ENCODE measurements at regions not wholly inside any gene's neighbourhood (a gene's known extent, or its start where the extent isn't known, plus 50 kb on each side); places are given as distances from the start of the nearest gene placed in this dataset.

GRCh38 chr4:116389139-116389538 is 696.2 kb downstream of the TRAM1L1 start:
- Histone ChIP-seq H3K23ac (ENCODE audit: insufficient read length, low read depth, low read length) (no peak overlapping the region), H3K4ac (ENCODE audit: low read depth, low read length) (no peak overlapping the region), H3K18ac (ENCODE audit: insufficient read length, low read depth, low read length) (no peak overlapping the region), H4K5ac (ENCODE audit: insufficient read length, low read depth, low read length) (no peak overlapping the region), H2BK15ac (ENCODE audit: low read depth, low read length) (no peak overlapping the region), H3K9ac (ENCODE audit: extremely low read depth, insufficient read length, low read length) (no peak overlapping the region), H2BK120ac (ENCODE audit: low read depth, low read length, poor library complexity, severe bottlenecking) (no peak overlapping the region), H2BK20ac (ENCODE audit: low read depth, low read length, poor library complexity, severe bottlenecking) (no peak overlapping the region), H4K8ac (replicated peaks; ENCODE audit: insufficient read length, low read depth, low read length) (no peak overlapping the region), H3K4me1 (ENCODE audit: insufficient read depth, low read length) (no peaks in the 10 kb centered on the region), H3K27ac (ENCODE audit: insufficient read length, low read depth, low read length) (no peak overlapping the region), H2AK5ac (ENCODE audit: insufficient read length, low read length) (no peak overlapping the region), H3K27me3 (ENCODE audit: insufficient read depth, low read length) (no peaks in the 10 kb centered on the region), H2BK12ac (ENCODE audit: insufficient read length, low read depth, low read length) (no peak overlapping the region), H3K23me2 (ENCODE audit: insufficient read length, low read depth, low read length, poor library complexity, severe bottlenecking) (no peaks in the 10 kb centered on the region), H3K79me2 (ENCODE audit: insufficient read depth, low read length) (no peaks in the 10 kb centered on the region), H2BK5ac (ENCODE audit: insufficient read length, low read length) (no peak overlapping the region), H4K20me1 (ENCODE audit: control insufficient read depth, insufficient read depth, insufficient read length) (no peaks in the 10 kb centered on the region), H3K4me2 (ENCODE audit: insufficient read depth, insufficient read length, low read length) (no peak overlapping the region), H3K9me3 (ENCODE audit: control insufficient read depth, low read depth, low read length) (no peaks in the 10 kb centered on the region), H3K14ac (ENCODE audit: insufficient read depth, low read length) (no peak overlapping the region), H3T11ph (ENCODE audit: low read length) (no peak overlapping the region), H2AFZ (ENCODE audit: low read length) (no peak overlapping the region), H3K79me1 (ENCODE audit: insufficient read depth, low read depth, low read length, poor library complexity, severe bottlenecking) (no peaks in the 10 kb centered on the region), H4K91ac (ENCODE audit: insufficient read length, low read depth, low read length) (no peak overlapping the region), H3K56ac (ENCODE audit: insufficient read length, low read depth, low read length) (no peak overlapping the region)
- Mint-ChIP-seq H3K27me3 (ENCODE audit: low read depth) (no peaks in the 10 kb centered on the region), H3K9me3 (no peaks in the 10 kb centered on the region), H3K4me3 (no peak overlapping the region), H3K27ac (no peak overlapping the region), H3K36me3 (ENCODE audit: insufficient read depth in 1 of 3, low read depth in 3 of 3) (no peaks in the 10 kb centered on the region), H3K4me1 (peaks cover 5 to 6% of the 10 kb centered on the region in 2 experiments; a peak in 2 of 4 replicates)
- no peak for TF ChIP-seq CTCF (conservative IDR thresholded peaks at IDR 0.05)
- no peak for DNase-seq
- WGBS (ENCODE audit: extremely low coverage, insufficient read length, low lambda C conversion rate) = no CpG with 5 or more reads among the region's 2 CpGs
